ENCODE measurements at regions not wholly inside any gene's neighbourhood (a gene's known extent, or its start where the extent isn't known, plus 50 kb on each side); places are given as distances from the start of the nearest gene placed in this dataset.

- no peak overlapping the region for H3K27ac Mint-ChIP-seq (ENCODE audit: unreplicated experiment)
- peak overlapping the region; percentile 6 for H3K4me3 Mint-ChIP-seq (ENCODE audit: unreplicated experiment)
- H3K9me3 Mint-ChIP-seq (ENCODE audit: unreplicated experiment): no peaks in the 10 kb centered on the region
- H3K4me1 Mint-ChIP-seq (ENCODE audit: unreplicated experiment): peaks cover 13% of the 10 kb centered on the region
- peaks cover 4% of the 10 kb centered on the region for H3K36me3 Mint-ChIP-seq (ENCODE audit: low read depth, unreplicated experiment)
- no peak for TF ChIP-seq CTCF (IDR thresholded peaks at IDR 0.05; ENCODE audit: unreplicated experiment)
- DNase-seq (ENCODE audit: low spot score): no peak
- H3K27me3 Mint-ChIP-seq (ENCODE audit: unreplicated experiment): peaks cover 6% of the 10 kb centered on the region
Measured at GRCh38 chr16:85541619-85541979, 71.5 kb upstream of the GSE1 start.

- peaks cover 12% of the 10 kb centered on the region for H3K4me1 Mint-ChIP-seq (ENCODE audit: unreplicated experiment)
- H3K27ac Mint-ChIP-seq (ENCODE audit: unreplicated experiment): no peak overlapping the region
- H3K27me3 Mint-ChIP-seq (ENCODE audit: unreplicated experiment): peaks cover 4% of the 10 kb centered on the region
- no peak for DNase-seq (ENCODE audit: low spot score)
- H3K4me3 Mint-ChIP-seq (ENCODE audit: unreplicated experiment): peak overlapping the region; percentile 6
- peaks cover 4% of the 10 kb centered on the region for H3K36me3 Mint-ChIP-seq (ENCODE audit: low read depth, unreplicated experiment)
- no peak for TF ChIP-seq CTCF (IDR thresholded peaks at IDR 0.05; ENCODE audit: unreplicated experiment)
- H3K9me3 Mint-ChIP-seq (ENCODE audit: unreplicated experiment): no peaks in the 10 kb centered on the region
Measured at GRCh38 chr16:85541980-85542900, 70.9 kb upstream of the GSE1 start.

- Mint-ChIP-seq H3K27ac (ENCODE audit: unreplicated experiment) (no peak overlapping the region), H3K4me3 (ENCODE audit: unreplicated experiment) (no peak overlapping the region), H3K4me1 (ENCODE audit: unreplicated experiment) (peaks cover 13% of the 10 kb centered on the region), H3K27me3 (ENCODE audit: unreplicated experiment) (peaks cover 4% of the 10 kb centered on the region), H3K36me3 (ENCODE audit: low read depth, unreplicated experiment) (peaks cover 4% of the 10 kb centered on the region), H3K9me3 (ENCODE audit: unreplicated experiment) (no peaks in the 10 kb centered on the region)
- DNase-seq (ENCODE audit: low spot score): no peak
- no peak for TF ChIP-seq CTCF (IDR thresholded peaks at IDR 0.05; ENCODE audit: unreplicated experiment)
Measured at GRCh38 chr16:85543536-85543935, 69.6 kb upstream of the GSE1 start.

GRCh38 chr16:85544016-85544415 is 69.1 kb upstream of the GSE1 start:
- H3K36me3 Mint-ChIP-seq (ENCODE audit: low read depth, unreplicated experiment): peaks cover 4% of the 10 kb centered on the region
- H3K27ac Mint-ChIP-seq (ENCODE audit: unreplicated experiment): no peak overlapping the region
- no peak for DNase-seq (ENCODE audit: low spot score)
- H3K27me3 Mint-ChIP-seq (ENCODE audit: unreplicated experiment): peaks cover 4% of the 10 kb centered on the region
- no peaks in the 10 kb centered on the region for H3K9me3 Mint-ChIP-seq (ENCODE audit: unreplicated experiment)
- peaks cover 13% of the 10 kb centered on the region for H3K4me1 Mint-ChIP-seq (ENCODE audit: unreplicated experiment)
- H3K4me3 Mint-ChIP-seq (ENCODE audit: unreplicated experiment): no peak overlapping the region
- no peak for TF ChIP-seq CTCF (IDR thresholded peaks at IDR 0.05; ENCODE audit: unreplicated experiment)

GRCh38 chr16:85544668-85545067 is 68.5 kb upstream of the GSE1 start:
- H3K4me1 Mint-ChIP-seq (ENCODE audit: unreplicated experiment): peaks cover 13% of the 10 kb centered on the region
- H3K4me3 Mint-ChIP-seq (ENCODE audit: unreplicated experiment): no peak overlapping the region
- H3K27ac Mint-ChIP-seq (ENCODE audit: unreplicated experiment): no peak overlapping the region
- peaks cover 4% of the 10 kb centered on the region for H3K36me3 Mint-ChIP-seq (ENCODE audit: low read depth, unreplicated experiment)
- H3K9me3 Mint-ChIP-seq (ENCODE audit: unreplicated experiment): no peaks in the 10 kb centered on the region
- TF ChIP-seq CTCF (IDR thresholded peaks at IDR 0.05; ENCODE audit: unreplicated experiment): no peak
- DNase-seq (ENCODE audit: low spot score): no peak
- peaks cover 4% of the 10 kb centered on the region for H3K27me3 Mint-ChIP-seq (ENCODE audit: unreplicated experiment)

Measured in endothelial cell (in vitro differentiated cells).